ENCODE measurements at regions not wholly inside any gene's neighbourhood (a gene's known extent, or its start where the extent isn't known, plus 50 kb on each side); places are given as distances from the start of the nearest gene placed in this dataset.

GRCh38 chr12:23352670-23353069 is 596.8 kb downstream of the SOX5 start:
- no peak for DNase-seq (ENCODE audit: low read depth)
- no peak overlapping the region for H3K4me3 ChIP-seq (ENCODE audit: low read depth, low read length)
- TF ChIP-seq CTCF (IDR thresholded peaks at IDR 0.05; ENCODE audit: insufficient read depth, low read depth, low read length): no peak

DNA sequence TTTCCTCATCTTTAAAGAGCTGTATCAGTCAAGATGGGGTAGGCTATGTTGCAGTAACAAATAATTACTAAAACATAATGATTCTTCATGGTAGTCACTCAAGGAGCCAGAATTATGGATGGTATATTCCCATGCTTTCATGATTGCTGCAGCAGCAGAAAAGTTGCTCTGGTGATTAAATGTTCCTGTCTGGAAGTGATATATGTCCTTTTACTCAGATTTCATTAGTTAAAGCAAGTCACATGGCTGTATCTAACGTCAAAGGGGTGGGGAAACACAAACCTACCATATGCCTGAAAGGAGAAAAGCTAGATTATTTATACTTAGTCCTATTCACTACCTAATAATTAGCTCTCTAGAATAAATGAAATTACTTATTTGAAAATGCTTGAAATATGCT is 594.7 kb downstream of the SOX5 start:
- no peak overlapping the region for H3K4me3 ChIP-seq (ENCODE audit: low read depth, low read length)
- no peak for TF ChIP-seq CTCF (IDR thresholded peaks at IDR 0.05; ENCODE audit: insufficient read depth, low read depth, low read length)
- DNase-seq (ENCODE audit: low read depth): no peak

GRCh38 chr12:23356440-23356839 is 593.0 kb downstream of the SOX5 start:
- DNase-seq (ENCODE audit: low read depth): no peak
- no peak for TF ChIP-seq CTCF (IDR thresholded peaks at IDR 0.05; ENCODE audit: insufficient read depth, low read depth, low read length)
- H3K4me3 ChIP-seq (ENCODE audit: low read depth, low read length): no peak overlapping the region

DNA sequence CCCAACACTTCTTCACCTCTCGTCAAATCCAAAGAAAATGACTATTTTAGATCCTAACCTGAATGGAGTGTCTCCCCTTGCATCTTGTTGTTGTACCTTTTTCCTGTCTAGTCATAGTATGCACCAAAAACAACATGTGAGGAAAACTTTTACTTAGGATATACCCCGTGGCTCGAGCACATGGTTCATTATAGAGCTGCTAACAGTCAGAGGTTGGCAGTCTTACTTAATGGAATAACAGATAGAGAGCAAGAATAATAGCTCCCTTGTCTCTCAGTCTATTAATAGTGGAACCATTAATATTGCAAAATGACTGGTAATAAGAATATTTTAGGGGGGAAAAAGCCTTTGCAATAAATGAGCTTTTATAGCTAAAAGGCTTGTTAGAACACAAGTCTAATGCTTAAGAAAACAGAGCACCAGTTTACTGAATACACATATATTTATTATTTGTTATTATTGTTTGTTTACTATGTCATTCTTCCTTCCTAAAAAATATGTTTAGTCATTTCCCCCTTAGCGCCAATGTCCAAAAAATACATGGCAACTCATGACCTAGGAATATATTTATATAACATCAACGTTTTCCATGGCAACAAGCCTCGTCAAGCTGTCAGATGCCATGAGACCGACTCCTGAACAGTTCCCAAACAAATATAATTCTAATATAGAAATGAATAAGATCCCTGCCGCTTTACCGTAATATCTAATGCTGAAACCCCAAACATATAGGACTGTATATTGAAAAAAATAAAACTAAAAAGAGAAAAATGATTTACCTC is 592.4 kb downstream of the SOX5 start:
- no peak for DNase-seq (ENCODE audit: low read depth)
- no peak overlapping the region for H3K4me3 ChIP-seq (ENCODE audit: low read depth, low read length)
- no peak for TF ChIP-seq CTCF (IDR thresholded peaks at IDR 0.05; ENCODE audit: insufficient read depth, low read depth, low read length)

GRCh38 chr12:23359975-23360701 is 589.3 kb downstream of the SOX5 start:
- no peak for TF ChIP-seq CTCF (IDR thresholded peaks at IDR 0.05; ENCODE audit: insufficient read depth, low read depth, low read length)
- H3K4me3 ChIP-seq (ENCODE audit: low read depth, low read length): no peak overlapping the region
- DNase-seq (ENCODE audit: low read depth): no peak

- TF ChIP-seq CTCF (IDR thresholded peaks at IDR 0.05; ENCODE audit: insufficient read depth, low read depth, low read length): no peak
- no peak for DNase-seq (ENCODE audit: low read depth)
- H3K4me3 ChIP-seq (ENCODE audit: low read depth, low read length): no peak overlapping the region
These were observed 587.5 kb downstream of the SOX5 start for GRCh38 chr12:23361971-23362370.

All from fibroblast of villous mesenchyme (primary cell).